Coronary artery (tissue), 2 donors: ENCODE measurements at regions not wholly inside any gene's neighbourhood (a gene's known extent, or its start where the extent isn't known, plus 50 kb on each side); places are given as distances from the start of the nearest gene placed in this dataset.
A peak's percentile ranks its signal among the peaks of the same experiment; 100 is the strongest.

Experiments
- DNase-seq: peaks from one replicate; pipeline ENCODE4 v3.0.0-alpha.2; 2017; ENCODE audit warnings: low spot score
- H3K27ac ChIP-seq, 2 donors: fragments of 200-600 bp; sonication (generic); one replicate each; pipeline ENCODE4 v1.5.1; 2016 to 2019
- H3K4me3 ChIP-seq: fragments of 200-600 bp; sonication (generic); 2 replicates; pipeline ENCODE4 v1.5.1; 2016; ENCODE audit warnings: mild to moderate bottlenecking, moderate library complexity
- CTCF ChIP-seq: fragments of 200-600 bp; sonication (generic); IDR thresholded peaks from one replicate; pipeline ENCODE4 v1.5.1; 2019; ENCODE audit warnings: antibody characterized with exemption

GRCh38 chr1:50332941-50333594 lies 90.2 kb downstream of the DMRTA2 start:
- Histone ChIP-seq H3K4me3 (peak overlapping the region; percentile 68), H3K27ac (no peak overlapping the region)
- DNase-seq = peak; percentile 73
- peak; percentile 62 for TF ChIP-seq CTCF

- no peak for DNase-seq
- no peak overlapping the region for H3K4me3 ChIP-seq
- no peak overlapping the region for H3K27ac ChIP-seq
- TF ChIP-seq CTCF = no peak
Observed at GRCh38 chr1:50329332-50329932, 93.8 kb downstream of the DMRTA2 start.

- Histone ChIP-seq H3K4me3 (no peak overlapping the region), H3K27ac (no peak overlapping the region)
- no peak for TF ChIP-seq CTCF
- no peak for DNase-seq
Observed at GRCh38 chr1:50328552-50328951, 94.7 kb downstream of the DMRTA2 start.

GRCh38 chr1:50326026-50326425 lies 97.2 kb downstream of the DMRTA2 start:
- DNase-seq = no peak

GRCh38 chr1:50322579-50322978 lies 100.7 kb downstream of the DMRTA2 start:
- Histone ChIP-seq H3K27ac (no peak overlapping the region), H3K4me3 (no peak overlapping the region)
- DNase-seq = no peak
- TF ChIP-seq CTCF = no peak

More at GRCh38 chr1:50326026-50326425, 97.2 kb downstream of the DMRTA2 start:
- TF ChIP-seq CTCF = no peak
- Histone ChIP-seq H3K4me3 (no peak overlapping the region), H3K27ac (no peak overlapping the region)

- no peak for DNase-seq
- H3K4me3 ChIP-seq = no peak overlapping the region
- no peak overlapping the region for H3K27ac ChIP-seq
- no peak for TF ChIP-seq CTCF
Observed at GRCh38 chr1:50318428-50318827, 104.8 kb downstream of the DMRTA2 start.

GRCh38 chr1:50308878-50309277 lies 114.4 kb downstream of the DMRTA2 start:
- TF ChIP-seq CTCF = no peak
- no peak overlapping the region for H3K27ac ChIP-seq
- DNase-seq = no peak
- H3K4me3 ChIP-seq = no peak overlapping the region
